ENCODE measurements at regions not wholly inside any gene's neighbourhood (a gene's known extent, or its start where the extent isn't known, plus 50 kb on each side); places are given as distances from the start of the nearest gene placed in this dataset.

DNA sequence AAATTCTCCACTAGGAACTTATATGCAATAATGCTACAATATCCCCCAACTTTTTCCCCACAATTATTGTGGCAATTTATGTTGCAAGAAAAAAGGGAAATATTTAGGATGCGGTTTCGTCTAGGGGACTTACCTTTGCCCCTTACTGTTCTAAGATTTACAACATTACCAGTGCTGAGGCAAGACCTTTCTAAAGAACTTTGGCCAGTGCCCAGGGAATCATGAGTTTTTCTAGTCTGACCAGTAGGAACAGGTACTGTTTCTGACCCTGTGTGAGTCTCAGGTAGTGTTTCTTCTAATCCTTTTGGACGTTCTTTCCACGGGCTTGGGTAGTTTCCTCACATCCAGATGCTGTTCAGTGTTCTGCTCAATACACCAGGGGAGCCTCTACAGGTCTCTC lies 373.7 kb downstream of the HAPSTR1 start:
- ChIA-PET POLR2A (ENCODE audit: low non-redundant PET) (no interaction called here), CTCF (no interaction called here)
- no peaks in the 10 kb centered on the region for H3K36me3 ChIP-seq (ENCODE audit: insufficient read depth, low read length, poor library complexity, severe bottlenecking)
- intact Hi-C loops (cut with micrococcal nuclease; ENCODE audit: unreplicated experiment) = no loop called here
- H3K9me3 ChIP-seq (ENCODE audit: low read depth, low read length, poor library complexity, severe bottlenecking) = no peaks in the 10 kb centered on the region
- no TSS peak for BruUV-seq (replicated peaks)
- no peaks in the 10 kb centered on the region for H3K4me1 ChIP-seq (ENCODE audit: insufficient read depth, low read length, poor library complexity, severe bottlenecking)
- TF ChIP-seq, protein P1, sequence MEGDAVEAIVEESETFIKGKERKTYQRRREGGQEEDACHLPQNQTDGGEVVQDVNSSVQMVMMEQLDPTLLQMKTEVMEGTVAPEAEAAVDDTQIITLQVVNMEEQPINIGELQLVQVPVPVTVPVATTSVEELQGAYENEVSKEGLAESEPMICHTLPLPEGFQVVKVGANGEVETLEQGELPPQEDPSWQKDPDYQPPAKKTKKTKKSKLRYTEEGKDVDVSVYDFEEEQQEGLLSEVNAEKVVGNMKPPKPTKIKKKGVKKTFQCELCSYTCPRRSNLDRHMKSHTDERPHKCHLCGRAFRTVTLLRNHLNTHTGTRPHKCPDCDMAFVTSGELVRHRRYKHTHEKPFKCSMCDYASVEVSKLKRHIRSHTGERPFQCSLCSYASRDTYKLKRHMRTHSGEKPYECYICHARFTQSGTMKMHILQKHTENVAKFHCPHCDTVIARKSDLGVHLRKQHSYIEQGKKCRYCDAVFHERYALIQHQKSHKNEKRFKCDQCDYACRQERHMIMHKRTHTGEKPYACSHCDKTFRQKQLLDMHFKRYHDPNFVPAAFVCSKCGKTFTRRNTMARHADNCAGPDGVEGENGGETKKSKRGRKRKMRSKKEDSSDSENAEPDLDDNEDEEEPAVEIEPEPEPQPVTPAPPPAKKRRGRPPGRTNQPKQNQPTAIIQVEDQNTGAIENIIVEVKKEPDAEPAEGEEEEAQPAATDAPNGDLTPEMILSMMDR (conservative IDR thresholded peaks at IDR 0.05; ENCODE audit: low read depth, low read length) = no peak
- no peak for TF ChIP-seq EZH2 (IDR thresholded peaks at IDR 0.05; ENCODE audit: borderline replicate concordance, low read depth, low read length, poor library complexity, severe bottlenecking)
- no peak overlapping the region for H3K4me3 ChIP-seq (ENCODE audit: low read depth, low read length, poor library complexity, severe bottlenecking)
- DNase-seq (ENCODE audit: low spot score) = no peak
- no peaks in the 10 kb centered on the region for H3K27me3 ChIP-seq (replicated peaks; ENCODE audit: insufficient read depth, low read depth, low read length, poor library complexity)
- H3K27ac ChIP-seq (ENCODE audit: low read depth, low read length, poor library complexity, severe bottlenecking) = no peak overlapping the region

DNA sequence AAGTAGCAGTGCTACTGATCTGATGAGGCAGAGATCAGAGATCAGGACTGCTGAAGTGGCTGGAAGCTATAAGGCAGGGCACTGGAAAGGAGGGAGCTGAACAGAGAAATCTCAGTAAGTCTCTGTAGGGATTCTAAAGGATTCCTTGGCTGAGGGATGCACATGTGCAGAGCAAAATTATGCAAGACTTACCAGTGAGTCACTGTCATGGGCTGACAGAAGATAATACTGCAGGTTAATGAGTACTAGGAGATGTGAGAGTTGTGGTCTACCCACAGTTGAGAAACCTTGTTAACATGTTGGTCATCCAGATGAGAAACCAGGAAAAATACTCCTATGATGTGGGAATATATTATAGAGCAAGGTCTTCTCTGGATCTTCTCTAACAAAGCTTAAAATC lies 378.1 kb downstream of the HAPSTR1 start:
- no peaks in the 10 kb centered on the region for H3K9me3 ChIP-seq (ENCODE audit: low read depth, low read length, poor library complexity, severe bottlenecking)
- H3K4me1 ChIP-seq (ENCODE audit: insufficient read depth, low read length, poor library complexity, severe bottlenecking) = no peaks in the 10 kb centered on the region
- CTCF ChIA-PET = no interaction called here
- DNase-seq (ENCODE audit: low spot score) = peak; percentile 10
- POLR2A ChIA-PET (ENCODE audit: low non-redundant PET) = no interaction called here
- H3K4me3 ChIP-seq (ENCODE audit: low read depth, low read length, poor library complexity, severe bottlenecking) = no peak overlapping the region
- no TSS peak for BruUV-seq (replicated peaks)
- H3K27me3 ChIP-seq (replicated peaks; ENCODE audit: insufficient read depth, low read depth, low read length, poor library complexity) = no peaks in the 10 kb centered on the region
- H3K27ac ChIP-seq (ENCODE audit: low read depth, low read length, poor library complexity, severe bottlenecking) = no peak overlapping the region
- intact Hi-C loops (cut with micrococcal nuclease; ENCODE audit: unreplicated experiment) = no loop called here
- H3K36me3 ChIP-seq (ENCODE audit: insufficient read depth, low read length, poor library complexity, severe bottlenecking) = no peaks in the 10 kb centered on the region
- TF ChIP-seq, protein P1 (conservative IDR thresholded peaks at IDR 0.05; ENCODE audit: low read depth, low read length) = no peak
- TF ChIP-seq EZH2 (IDR thresholded peaks at IDR 0.05; ENCODE audit: borderline replicate concordance, low read depth, low read length, poor library complexity, severe bottlenecking) = no peak

DNA sequence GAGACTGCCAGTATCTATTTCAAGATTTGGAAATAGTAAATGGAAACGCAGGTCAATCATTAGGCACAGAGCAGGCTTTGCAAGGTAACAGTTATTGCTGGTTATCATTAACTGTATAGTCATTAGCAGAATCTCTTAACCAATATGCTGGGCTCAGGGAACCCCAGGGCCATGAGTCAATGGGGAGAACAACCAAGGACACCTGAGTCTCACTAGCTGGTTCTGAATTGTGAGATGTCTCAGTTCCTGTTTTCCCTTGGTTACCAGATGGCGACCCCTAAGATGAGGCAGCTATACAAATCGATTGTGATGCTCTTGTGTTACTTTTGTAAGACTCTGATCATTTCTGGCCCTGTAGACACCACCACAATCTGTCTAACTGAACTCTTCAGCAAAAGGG lies 385.3 kb downstream of the HAPSTR1 start:
- Histone ChIP-seq H3K4me1 (ENCODE audit: insufficient read depth, low read length, poor library complexity, severe bottlenecking) (no peaks in the 10 kb centered on the region), H3K4me3 (ENCODE audit: low read depth, low read length, poor library complexity, severe bottlenecking) (no peak overlapping the region), H3K9me3 (ENCODE audit: low read depth, low read length, poor library complexity, severe bottlenecking) (no peaks in the 10 kb centered on the region), H3K36me3 (ENCODE audit: insufficient read depth, low read length, poor library complexity, severe bottlenecking) (no peaks in the 10 kb centered on the region), H3K27ac (ENCODE audit: low read depth, low read length, poor library complexity, severe bottlenecking) (no peak overlapping the region), H3K27me3 (replicated peaks; ENCODE audit: insufficient read depth, low read depth, low read length, poor library complexity) (no peaks in the 10 kb centered on the region)
- CTCF ChIA-PET = no interaction called here
- intact Hi-C loops (cut with micrococcal nuclease; ENCODE audit: unreplicated experiment) = no loop called here
- no peak for DNase-seq (ENCODE audit: low spot score)
- no peak for TF ChIP-seq EZH2 (IDR thresholded peaks at IDR 0.05; ENCODE audit: borderline replicate concordance, low read depth, low read length, poor library complexity, severe bottlenecking)
- TF ChIP-seq, protein P1 (conservative IDR thresholded peaks at IDR 0.05; ENCODE audit: low read depth, low read length) = no peak
- BruUV-seq (replicated peaks) = no TSS peak
- POLR2A ChIA-PET (ENCODE audit: low non-redundant PET) = no interaction called here
